SK-N-SH treated with all-trans-retinoic acid at 6 μM for 48 hours (cell line): ENCODE measurements at regions not wholly inside any gene's neighbourhood (a gene's known extent, or its start where the extent isn't known, plus 50 kb on each side); places are given as distances from the start of the nearest gene placed in this dataset.

Experiments used
- ARNTL ChIP-seq: fragments of 450-650 bp; formaldehyde crosslinking; IDR thresholded peaks from 2 replicates; pipeline ENCODE4 v1.5.0; 2020; ENCODE audit warnings: low read depth, mild to moderate bottlenecking, moderate library complexity, borderline replicate concordance
- BACH2 ChIP-seq: fragments of 250-450 bp; sonication (Bioruptor Pico); IDR thresholded peaks from 2 replicates; pipeline ENCODE4 v1.9.0; 2021; ENCODE audit warnings: mild to moderate bottlenecking, borderline replicate concordance
- GLIS3 ChIP-seq: fragments of 250-450 bp; sonication (Bioruptor Pico); IDR thresholded peaks from 2 replicates; pipeline ENCODE4 v1.5.0; 2020; ENCODE audit warnings: mild to moderate bottlenecking, moderate library complexity
- RARB ChIP-seq: fragments of 250-450 bp; sonication (Bioruptor Pico); IDR thresholded peaks from 2 replicates; pipeline ENCODE4 v1.8.0; 2021; ENCODE audit warnings: mild to moderate bottlenecking, moderate library complexity
- SNAI2 ChIP-seq: fragments of 250-450 bp; sonication (Bioruptor Pico); IDR thresholded peaks from 2 replicates; pipeline ENCODE4 v1.5.0; 2020; ENCODE audit warnings: mild to moderate bottlenecking, moderate library complexity
- ZC3H10 ChIP-seq: fragments of 250-450 bp; sonication (Bioruptor Pico); IDR thresholded peaks from 2 replicates; pipeline ENCODE4 v1.5.1; 2021; ENCODE audit warnings: mild to moderate bottlenecking, moderate library complexity
- ZFP30 ChIP-seq: fragments of 450-650 bp; formaldehyde crosslinking; IDR thresholded peaks from 2 replicates; pipeline ENCODE4 v1.5.0; 2022; ENCODE audit warnings: mild to moderate bottlenecking, moderate library complexity
- ZNF565 ChIP-seq: fragments of 450-650 bp; formaldehyde crosslinking; conservative IDR thresholded peaks from 2 replicates; pipeline ENCODE4 v1.5.0; 2020; ENCODE audit warnings: low read depth, mild to moderate bottlenecking, moderate library complexity
- ZNF8 ChIP-seq: fragments of 450-650 bp; formaldehyde crosslinking; IDR thresholded peaks from 2 replicates; pipeline ENCODE4 v1.5.0; 2020; ENCODE audit warnings: mild to moderate bottlenecking, moderate library complexity
- TF ChIP-seq, protein P1 (sequence below): fragments of 250-450 bp; sonication (Bioruptor Pico); IDR thresholded peaks from 2 replicates; pipeline ENCODE4 v1.8.0; 2020; ENCODE audit warnings: mild to moderate bottlenecking, moderate library complexity, borderline replicate concordance

DNA sequence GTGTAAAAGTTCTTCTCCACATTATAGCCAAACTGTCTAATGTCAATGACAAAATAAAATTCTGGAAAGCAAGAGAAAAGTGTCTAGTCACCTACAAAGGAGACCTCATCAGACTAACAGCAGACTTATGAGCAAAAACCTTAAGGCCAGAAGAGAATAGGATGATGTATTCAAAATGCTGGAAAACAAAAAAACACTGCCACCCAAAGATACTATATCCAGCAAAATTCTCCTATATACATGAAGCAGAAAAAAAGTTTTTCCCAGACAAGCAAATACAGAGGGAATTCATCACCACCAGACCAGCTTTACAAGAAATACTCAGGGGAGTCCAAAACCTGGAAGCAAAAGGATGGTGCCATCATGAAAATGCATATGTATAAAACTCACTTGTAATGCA, 755.6 kb upstream of the CITED2 start:
- no peak for TF ChIP-seq ZNF565 (CRISPR knock-in tag)
- TF ChIP-seq ARNTL (CRISPR knock-in tag): no peak
- no peak for TF ChIP-seq GLIS3 (CRISPR knock-in tag)
- no peak for TF ChIP-seq ZC3H10 (CRISPR knock-in tag)
- TF ChIP-seq, protein P1, sequence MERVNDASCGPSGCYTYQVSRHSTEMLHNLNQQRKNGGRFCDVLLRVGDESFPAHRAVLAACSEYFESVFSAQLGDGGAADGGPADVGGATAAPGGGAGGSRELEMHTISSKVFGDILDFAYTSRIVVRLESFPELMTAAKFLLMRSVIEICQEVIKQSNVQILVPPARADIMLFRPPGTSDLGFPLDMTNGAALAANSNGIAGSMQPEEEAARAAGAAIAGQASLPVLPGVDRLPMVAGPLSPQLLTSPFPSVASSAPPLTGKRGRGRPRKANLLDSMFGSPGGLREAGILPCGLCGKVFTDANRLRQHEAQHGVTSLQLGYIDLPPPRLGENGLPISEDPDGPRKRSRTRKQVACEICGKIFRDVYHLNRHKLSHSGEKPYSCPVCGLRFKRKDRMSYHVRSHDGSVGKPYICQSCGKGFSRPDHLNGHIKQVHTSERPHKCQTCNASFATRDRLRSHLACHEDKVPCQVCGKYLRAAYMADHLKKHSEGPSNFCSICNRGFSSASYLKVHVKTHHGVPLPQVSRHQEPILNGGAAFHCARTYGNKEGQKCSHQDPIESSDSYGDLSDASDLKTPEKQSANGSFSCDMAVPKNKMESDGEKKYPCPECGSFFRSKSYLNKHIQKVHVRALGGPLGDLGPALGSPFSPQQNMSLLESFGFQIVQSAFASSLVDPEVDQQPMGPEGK (CRISPR knock-in tag): no peak
- TF ChIP-seq BACH2 (CRISPR knock-in tag): no peak
- TF ChIP-seq RARB (CRISPR knock-in tag): no peak
- no peak for TF ChIP-seq ZFP30 (CRISPR knock-in tag)
- TF ChIP-seq SNAI2 (CRISPR knock-in tag): no peak
- TF ChIP-seq ZNF8 (CRISPR knock-in tag): no peak
